Activated naive CD8-positive, alpha-beta T cell treated with anti-CD3 and anti-CD28 coated beads, Interleukin-2, amount 50 U/mL, for 24 hours (primary cell): ENCODE measurements at regions not wholly inside any gene's neighbourhood (a gene's known extent, or its start where the extent isn't known, plus 50 kb on each side); places are given as distances from the start of the nearest gene placed in this dataset.

Experiments used
- ATAC-seq: fragments of 150-1000 bp; cut with Tn5 transposase; one replicate; pipeline ENCODE4 v1.10.0; 2021
- DNase-seq: peaks from one replicate; pipeline ENCODE4 v3.0.0; 2021
- H3K27ac Mint-ChIP-seq: one replicate; pipeline ENCODE4 v1.8.0; 2021; ENCODE audit warnings: mild to moderate bottlenecking, mixed read lengths
- H3K27me3 Mint-ChIP-seq: one replicate; pipeline ENCODE4 v1.8.0; 2021; ENCODE audit warnings: mixed read lengths
- H3K36me3 Mint-ChIP-seq: one replicate; pipeline ENCODE4 v1.8.0; 2021; ENCODE audit warnings: low read depth, mixed read lengths
- H3K4me1 Mint-ChIP-seq: one replicate; pipeline ENCODE4 v1.8.0; 2021; ENCODE audit warnings: mixed read lengths
- H3K4me3 Mint-ChIP-seq: one replicate; pipeline ENCODE4 v1.8.0; 2021; ENCODE audit warnings: mild to moderate bottlenecking, moderate library complexity, mixed read lengths
- H3K9me3 Mint-ChIP-seq: one replicate; pipeline ENCODE4 v1.8.0; 2021; ENCODE audit warnings: mixed read lengths

DNA sequence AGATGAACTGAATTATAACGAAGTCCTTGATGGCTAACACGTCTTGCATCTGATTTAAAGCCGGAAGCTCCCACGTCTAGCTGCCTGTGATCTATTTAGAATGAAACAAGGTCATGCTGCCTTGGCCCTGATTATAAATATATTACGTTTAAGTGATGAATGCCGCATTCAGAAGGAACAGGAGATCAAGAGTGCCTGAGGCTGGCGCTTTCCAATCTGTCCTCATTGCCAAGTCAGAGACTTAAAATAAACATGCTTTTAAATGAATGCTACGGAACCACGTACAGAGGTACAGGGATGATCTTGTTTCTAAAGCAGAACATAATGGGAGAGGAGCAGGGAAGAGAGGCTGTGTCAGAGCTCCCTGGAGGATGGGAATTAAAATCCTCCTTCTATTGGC lies 292.8 kb downstream of the TLE1 start:
- no peak for ATAC-seq
- no peak overlapping the region for H3K4me3 Mint-ChIP-seq
- H3K4me1 Mint-ChIP-seq, result no peaks in the 10 kb centered on the region
- no peaks in the 10 kb centered on the region for H3K27me3 Mint-ChIP-seq
- peaks cover 12% of the 10 kb centered on the region for H3K9me3 Mint-ChIP-seq
- H3K36me3 Mint-ChIP-seq, result no peaks in the 10 kb centered on the region
- no peak overlapping the region for H3K27ac Mint-ChIP-seq
- no peak for DNase-seq

DNA sequence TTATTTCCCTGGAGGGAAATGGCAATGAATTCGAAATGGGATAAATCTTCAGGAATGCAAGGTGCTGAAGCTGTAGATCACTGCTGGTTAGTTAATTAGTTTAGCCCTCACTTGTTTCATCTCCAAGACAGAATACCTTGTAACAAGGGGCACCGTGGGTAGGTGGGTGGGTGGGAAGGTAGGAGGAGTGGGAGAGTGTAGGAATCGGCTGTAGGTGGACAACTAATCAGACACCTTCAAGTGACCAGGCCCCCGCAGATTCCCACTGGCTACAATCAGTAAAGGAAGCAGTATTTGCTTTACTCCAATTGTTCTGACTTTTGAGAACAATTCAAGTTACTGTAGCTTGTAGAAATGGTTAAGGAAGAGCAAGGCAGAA lies 293.7 kb downstream of the TLE1 start:
- Mint-ChIP-seq H3K4me3 (no peak overlapping the region), H3K9me3 (peaks cover 12% of the 10 kb centered on the region), H3K36me3 (no peaks in the 10 kb centered on the region), H3K27ac (no peak overlapping the region), H3K27me3 (no peaks in the 10 kb centered on the region), H3K4me1 (no peaks in the 10 kb centered on the region)
- DNase-seq (no peak), ATAC-seq (no peak)

DNA sequence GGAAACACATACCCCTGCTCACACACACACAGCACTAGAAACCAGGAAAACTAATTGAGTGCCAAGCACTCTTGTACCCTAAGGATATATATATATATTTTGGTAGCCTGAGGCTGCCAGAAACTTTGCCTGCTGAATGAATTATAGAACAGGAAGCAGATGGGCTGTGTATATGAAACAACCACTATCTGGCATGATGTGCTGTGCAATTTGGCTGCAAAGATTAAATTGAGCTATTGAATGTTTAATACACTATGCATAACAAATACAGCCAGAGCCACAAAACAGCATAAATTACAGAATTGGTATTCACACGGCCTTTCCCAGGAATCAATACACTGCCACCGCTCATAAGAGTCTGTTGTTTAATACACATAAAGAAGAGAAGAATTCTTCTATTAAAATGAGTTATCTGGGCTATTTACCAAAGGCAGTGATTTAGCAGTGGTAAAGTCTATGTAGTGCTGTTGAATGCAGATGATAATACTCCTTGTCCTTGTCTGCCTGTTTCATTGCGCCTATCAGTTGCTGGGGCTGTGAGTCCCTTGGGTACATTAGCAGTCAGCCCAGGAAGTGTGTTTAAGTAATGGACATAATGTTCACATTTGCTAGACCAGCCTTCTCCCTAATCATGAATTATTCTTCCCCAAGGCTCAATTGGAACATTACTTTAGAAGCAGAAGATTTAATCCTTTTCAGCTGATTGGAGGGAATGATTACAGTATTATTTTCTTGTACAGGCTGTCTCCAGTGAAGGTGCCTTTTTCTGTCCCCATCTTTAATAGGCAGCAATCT lies 294.3 kb downstream of the TLE1 start:
- peaks cover 12% of the 10 kb centered on the region for H3K9me3 Mint-ChIP-seq
- H3K27ac Mint-ChIP-seq, result no peak overlapping the region
- ATAC-seq (no peak), DNase-seq (no peak)
- H3K4me1 Mint-ChIP-seq, result no peaks in the 10 kb centered on the region
- no peak overlapping the region for H3K4me3 Mint-ChIP-seq
- H3K36me3 Mint-ChIP-seq, result no peaks in the 10 kb centered on the region
- H3K27me3 Mint-ChIP-seq, result no peaks in the 10 kb centered on the region

DNA sequence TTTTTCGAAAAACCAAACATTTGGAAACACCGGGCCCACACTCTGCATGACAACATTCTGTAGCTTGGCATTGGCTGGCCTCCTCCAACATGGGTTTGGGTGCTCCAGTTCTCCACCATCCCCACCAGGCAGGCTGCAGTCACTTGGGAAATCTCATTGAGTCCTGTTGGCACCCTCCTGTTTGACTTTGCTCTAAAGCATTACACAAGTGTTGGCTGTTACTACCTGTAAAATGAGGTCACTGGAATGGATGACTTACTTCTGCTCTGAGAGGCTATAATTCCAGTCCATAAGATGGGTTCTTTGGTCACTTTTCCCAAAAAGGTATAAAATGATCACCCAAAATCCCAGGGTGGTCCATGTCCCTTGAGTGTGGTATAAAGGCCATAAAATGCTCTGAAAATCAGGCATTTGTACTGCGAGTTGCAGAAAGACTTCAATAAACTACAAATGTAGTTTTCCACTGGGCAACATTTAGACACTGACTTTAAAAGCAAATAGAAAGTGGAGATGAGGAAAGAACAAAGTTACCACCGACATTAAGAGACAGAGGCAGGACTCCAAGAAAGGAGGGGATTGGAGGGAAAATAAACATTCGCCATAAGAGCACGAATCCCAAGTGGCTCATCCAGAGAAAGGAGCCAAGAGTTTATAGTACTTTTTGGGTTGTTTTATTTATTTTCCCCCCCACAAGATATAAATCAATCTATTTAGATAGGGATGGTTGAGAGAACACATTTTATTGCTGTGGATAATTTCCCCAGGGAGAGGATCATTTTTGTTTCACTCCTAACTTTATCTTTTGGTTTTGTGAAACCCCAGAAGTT lies 295.1 kb downstream of the TLE1 start:
- Mint-ChIP-seq H3K27ac (no peak overlapping the region), H3K4me1 (no peaks in the 10 kb centered on the region), H3K4me3 (no peak overlapping the region), H3K36me3 (no peaks in the 10 kb centered on the region), H3K27me3 (no peaks in the 10 kb centered on the region), H3K9me3 (peaks cover 7% of the 10 kb centered on the region)
- DNase-seq (no peak), ATAC-seq (no peak)

DNA sequence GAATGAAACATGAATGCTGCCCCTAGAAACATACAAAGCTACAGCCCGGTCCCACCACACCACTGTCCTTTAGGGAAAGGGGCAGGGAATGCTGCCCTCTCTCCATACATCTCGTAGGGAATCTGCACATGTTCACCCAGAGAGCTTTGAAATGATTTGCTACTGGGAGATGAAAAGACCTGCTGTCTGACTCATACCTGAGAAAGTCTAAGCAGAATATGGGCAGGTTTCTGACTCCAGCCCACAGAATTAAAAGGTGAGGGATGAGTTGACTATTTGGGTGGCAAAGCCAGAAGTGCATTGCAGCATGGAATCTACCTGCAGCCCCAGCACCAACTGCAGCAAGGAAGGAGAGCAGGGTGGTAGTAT lies 297.9 kb downstream of the TLE1 start:
- DNase-seq (no peak), ATAC-seq (no peak)
- Mint-ChIP-seq H3K4me3 (no peak overlapping the region), H3K27ac (no peak overlapping the region), H3K27me3 (no peaks in the 10 kb centered on the region), H3K4me1 (no peaks in the 10 kb centered on the region), H3K9me3 (peaks cover 3% of the 10 kb centered on the region), H3K36me3 (no peaks in the 10 kb centered on the region)

DNA sequence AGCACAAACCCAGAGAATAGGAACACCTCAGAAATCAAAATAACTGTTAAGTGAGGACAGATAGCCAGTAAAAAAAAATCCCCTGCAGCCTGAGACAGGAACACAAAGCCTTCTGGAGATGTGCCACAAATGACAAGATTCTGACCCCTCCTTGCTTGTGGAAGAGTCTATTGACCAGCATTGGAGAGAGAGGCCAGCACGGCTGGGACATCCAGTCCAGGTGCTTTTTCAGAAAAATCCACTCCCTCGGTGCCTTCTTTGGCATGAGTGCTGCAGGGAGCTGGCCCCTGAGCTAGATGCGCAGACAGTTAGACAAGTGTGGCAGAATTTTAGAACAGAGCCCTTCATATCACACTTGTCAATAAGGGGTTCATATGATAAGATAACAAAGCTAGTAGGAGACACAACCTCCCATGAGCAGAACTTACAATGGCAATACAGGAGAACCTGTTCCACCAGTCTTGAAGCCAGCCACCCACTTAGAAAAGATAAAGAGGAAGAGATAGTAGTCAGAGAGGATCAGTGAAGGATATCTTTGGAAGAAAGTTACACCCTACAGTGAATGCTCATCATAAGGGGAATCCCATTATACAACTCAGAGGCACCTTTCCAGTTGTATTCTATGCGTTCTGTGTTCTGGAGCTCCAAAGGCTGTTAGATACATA lies 298.4 kb downstream of the TLE1 start:
- Mint-ChIP-seq H3K9me3 (peaks cover 3% of the 10 kb centered on the region), H3K27ac (no peak overlapping the region), H3K4me3 (no peak overlapping the region), H3K36me3 (no peaks in the 10 kb centered on the region), H3K4me1 (no peaks in the 10 kb centered on the region), H3K27me3 (peaks cover 2% of the 10 kb centered on the region)
- DNase-seq (no peak), ATAC-seq (no peak)

DNA sequence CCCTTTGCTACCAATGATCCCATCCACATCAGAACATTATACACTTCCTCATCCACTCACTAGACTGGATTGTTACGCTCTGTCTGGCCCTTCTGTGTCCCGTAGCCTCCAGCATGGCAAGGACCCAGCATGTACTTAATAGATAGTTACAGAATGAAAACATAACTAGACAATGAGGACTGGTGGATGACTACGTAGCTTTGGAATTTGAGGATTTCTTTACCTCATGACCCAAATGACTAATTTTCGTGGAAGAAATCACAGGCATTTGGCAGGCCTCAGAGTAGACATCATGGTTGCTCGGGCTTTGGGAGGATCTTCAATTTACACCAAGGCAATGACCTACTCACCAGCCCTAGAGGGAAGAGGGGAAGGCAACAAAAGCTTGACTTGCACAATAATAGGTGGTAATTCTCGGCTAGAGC lies 299.8 kb downstream of the TLE1 start:
- H3K27me3 Mint-ChIP-seq, result peaks cover 2% of the 10 kb centered on the region
- H3K36me3 Mint-ChIP-seq, result no peaks in the 10 kb centered on the region
- no peak for ATAC-seq
- H3K27ac Mint-ChIP-seq, result no peak overlapping the region
- H3K4me1 Mint-ChIP-seq, result no peaks in the 10 kb centered on the region
- DNase-seq, result no peak
- H3K9me3 Mint-ChIP-seq, result peaks cover 3% of the 10 kb centered on the region
- H3K4me3 Mint-ChIP-seq, result no peak overlapping the region

DNA sequence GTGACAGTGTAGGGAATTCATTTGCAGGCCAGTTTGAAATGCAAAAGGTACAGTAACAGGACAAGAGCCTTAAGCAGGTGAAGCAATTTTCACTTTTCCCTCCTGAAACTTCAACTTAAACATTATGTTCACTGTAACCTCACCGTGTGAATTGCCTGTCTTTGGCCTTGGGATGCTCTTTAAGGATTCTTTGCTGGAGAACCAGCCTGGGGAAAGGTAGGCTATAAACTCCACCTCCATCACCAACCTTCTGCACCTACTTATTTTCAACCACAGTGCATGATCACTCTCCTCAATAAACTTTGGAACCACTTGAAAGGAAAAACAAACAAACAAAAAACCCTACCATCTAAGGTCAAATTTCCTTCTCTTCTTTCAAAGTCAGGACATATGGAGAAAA lies 300.5 kb downstream of the TLE1 start:
- Mint-ChIP-seq H3K4me1 (no peaks in the 10 kb centered on the region), H3K27ac (no peak overlapping the region), H3K9me3 (peaks cover 3% of the 10 kb centered on the region), H3K27me3 (peaks cover 2% of the 10 kb centered on the region), H3K36me3 (no peaks in the 10 kb centered on the region), H3K4me3 (no peak overlapping the region)
- no peak for ATAC-seq
- no peak for DNase-seq

DNA sequence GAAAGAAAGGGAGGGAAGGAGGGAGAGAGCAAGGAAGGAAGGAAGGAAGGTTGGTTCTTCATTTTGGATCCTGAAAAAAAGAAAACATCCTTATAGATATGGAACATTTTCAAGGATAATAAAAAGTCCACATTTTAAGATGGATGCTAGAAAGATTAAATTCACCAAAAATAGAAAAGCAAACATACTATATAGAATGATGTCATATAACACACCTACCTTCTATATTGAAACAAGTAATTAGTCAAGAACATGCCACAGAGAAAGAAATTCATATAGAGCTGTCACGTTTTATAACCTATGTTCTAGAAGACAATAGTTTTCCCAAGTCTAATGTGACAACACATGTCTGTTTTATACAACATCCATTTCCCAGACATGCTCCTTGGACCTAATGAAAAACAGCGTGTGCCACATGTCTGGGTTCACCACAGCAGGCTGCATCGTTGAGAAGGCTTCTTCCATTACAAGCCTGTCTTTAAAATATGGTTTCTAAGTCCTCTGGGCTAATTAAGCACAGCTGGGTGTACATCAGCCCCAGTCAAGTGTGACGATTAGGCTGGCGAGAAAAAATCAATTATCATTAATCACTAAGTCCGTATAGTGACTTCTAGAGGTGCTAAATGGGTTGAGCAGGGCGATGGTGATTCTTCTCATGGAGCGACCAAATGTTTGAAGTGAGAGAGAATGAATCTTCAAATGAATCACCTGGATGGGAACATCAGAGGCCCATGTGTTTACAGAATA lies 301.8 kb downstream of the TLE1 start:
- Mint-ChIP-seq H3K27me3 (peaks cover 2% of the 10 kb centered on the region), H3K4me3 (no peak overlapping the region), H3K9me3 (peaks cover 2% of the 10 kb centered on the region), H3K27ac (no peak overlapping the region), H3K36me3 (no peaks in the 10 kb centered on the region), H3K4me1 (no peaks in the 10 kb centered on the region)
- ATAC-seq (no peak), DNase-seq (no peak)

DNA sequence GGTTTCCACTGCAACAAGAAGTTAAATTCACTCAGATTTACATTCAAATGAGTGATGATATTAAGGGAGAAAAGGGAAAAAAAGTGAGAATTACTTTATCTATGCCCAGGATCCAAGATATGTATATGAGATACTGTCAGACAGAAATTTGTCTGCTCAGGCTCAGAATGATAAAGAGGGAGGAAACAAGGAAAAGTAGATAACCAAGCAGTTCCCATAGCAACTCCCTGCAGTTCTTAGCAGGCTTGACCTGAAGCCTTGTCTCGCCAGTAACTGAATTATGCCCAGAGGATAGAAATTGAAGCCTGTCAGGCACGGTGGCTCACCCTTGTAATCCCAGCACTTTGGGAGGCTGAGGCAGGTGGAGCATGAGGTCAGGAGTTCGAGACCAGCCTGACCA lies 304.4 kb downstream of the TLE1 start:
- H3K4me1 Mint-ChIP-seq, result no peaks in the 10 kb centered on the region
- ATAC-seq (no peak), DNase-seq (no peak)
- H3K27ac Mint-ChIP-seq, result no peak overlapping the region
- no peak overlapping the region for H3K4me3 Mint-ChIP-seq
- H3K9me3 Mint-ChIP-seq, result no peaks in the 10 kb centered on the region
- H3K36me3 Mint-ChIP-seq, result no peaks in the 10 kb centered on the region
- peaks cover 2% of the 10 kb centered on the region for H3K27me3 Mint-ChIP-seq

DNA sequence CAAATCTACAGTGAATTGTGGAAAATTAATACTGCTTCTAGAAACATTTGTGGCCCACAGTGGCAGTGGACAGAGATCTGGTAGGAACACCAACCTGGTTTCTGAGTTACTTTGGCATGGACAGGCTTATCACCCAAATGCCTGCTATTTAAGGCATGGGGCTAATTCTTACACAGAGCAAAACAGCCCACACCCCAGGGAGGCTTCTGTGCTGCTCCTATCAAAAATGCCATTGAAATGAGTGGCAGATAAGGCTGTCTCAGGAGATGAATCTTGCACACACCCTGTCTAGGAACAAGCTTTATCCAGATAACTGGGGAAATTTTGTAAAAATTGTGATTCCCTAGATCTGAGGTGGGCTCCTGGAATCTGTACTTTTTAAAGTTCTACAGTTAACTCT lies 307.1 kb downstream of the TLE1 start:
- no peaks in the 10 kb centered on the region for H3K9me3 Mint-ChIP-seq
- H3K36me3 Mint-ChIP-seq, result no peaks in the 10 kb centered on the region
- no peaks in the 10 kb centered on the region for H3K4me1 Mint-ChIP-seq
- no peak for DNase-seq
- peaks cover 2% of the 10 kb centered on the region for H3K27me3 Mint-ChIP-seq
- H3K27ac Mint-ChIP-seq, result no peak overlapping the region
- ATAC-seq, result no peak
- no peak overlapping the region for H3K4me3 Mint-ChIP-seq

DNA sequence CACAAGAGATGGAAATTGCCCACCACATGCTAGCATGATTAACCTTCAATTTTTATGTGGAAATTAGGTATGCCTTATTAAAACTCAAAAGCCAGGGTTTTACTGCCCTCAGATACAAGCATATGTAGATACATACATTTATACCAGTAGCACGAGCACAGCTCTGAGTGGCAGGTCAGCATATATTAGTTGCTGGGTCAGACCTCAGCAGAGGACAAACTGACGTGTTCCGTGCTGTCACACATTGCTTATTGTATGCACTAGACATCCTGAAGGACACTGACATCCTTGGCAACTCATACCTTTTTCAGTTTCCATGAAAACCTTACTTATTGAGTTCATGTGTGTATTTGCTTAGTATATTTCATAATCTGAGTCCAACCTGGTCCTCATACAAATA lies 307.7 kb downstream of the TLE1 start:
- Mint-ChIP-seq H3K9me3 (no peaks in the 10 kb centered on the region), H3K27me3 (peaks cover 2% of the 10 kb centered on the region), H3K4me1 (no peaks in the 10 kb centered on the region), H3K27ac (no peak overlapping the region), H3K4me3 (no peak overlapping the region), H3K36me3 (no peaks in the 10 kb centered on the region)
- no peak for ATAC-seq
- no peak for DNase-seq

DNA sequence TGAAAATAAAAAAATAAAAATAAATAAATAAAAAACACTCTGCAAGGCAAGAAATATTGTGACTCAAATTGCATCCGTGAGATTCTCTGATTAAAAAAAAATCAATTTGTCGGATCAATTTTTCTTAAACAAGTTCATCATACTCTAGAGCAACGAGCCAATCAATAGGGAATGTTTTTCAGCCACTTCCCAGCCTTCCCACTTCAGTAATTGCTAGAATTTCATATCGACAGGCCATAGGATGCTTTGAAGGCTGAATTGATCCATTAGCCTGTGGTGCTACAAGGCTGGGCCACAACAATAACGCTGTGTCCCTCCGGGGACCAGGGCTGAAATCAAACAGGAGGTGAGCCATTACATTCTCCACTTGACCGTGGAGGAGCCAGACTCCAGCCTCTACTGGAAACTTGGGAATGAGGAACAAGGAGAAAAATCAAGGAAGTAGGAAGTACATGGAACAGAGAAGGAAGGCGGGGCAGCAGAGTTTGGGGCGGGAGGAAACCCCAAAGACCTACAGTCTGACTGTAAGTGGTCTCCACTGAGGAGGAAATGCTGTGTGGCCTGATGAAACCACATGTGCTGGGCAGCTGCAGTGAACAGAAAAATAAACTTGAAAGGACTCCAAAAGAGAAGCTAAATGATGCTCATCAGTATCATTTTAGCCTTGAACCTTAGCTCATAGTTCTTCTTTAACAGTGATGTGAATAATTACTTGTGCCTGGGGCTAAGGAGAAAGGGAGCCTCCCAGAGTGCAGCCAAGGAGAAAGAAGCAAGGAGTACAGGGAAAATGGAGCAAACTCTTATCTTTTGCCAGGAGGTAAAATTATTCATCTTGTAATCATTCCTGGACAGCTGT lies 308.6 kb downstream of the TLE1 start:
- no peaks in the 10 kb centered on the region for H3K27me3 Mint-ChIP-seq
- H3K27ac Mint-ChIP-seq, result no peak overlapping the region
- no peaks in the 10 kb centered on the region for H3K9me3 Mint-ChIP-seq
- ATAC-seq, result no peak
- no peak overlapping the region for H3K4me3 Mint-ChIP-seq
- no peaks in the 10 kb centered on the region for H3K4me1 Mint-ChIP-seq
- no peak for DNase-seq
- no peaks in the 10 kb centered on the region for H3K36me3 Mint-ChIP-seq

DNA sequence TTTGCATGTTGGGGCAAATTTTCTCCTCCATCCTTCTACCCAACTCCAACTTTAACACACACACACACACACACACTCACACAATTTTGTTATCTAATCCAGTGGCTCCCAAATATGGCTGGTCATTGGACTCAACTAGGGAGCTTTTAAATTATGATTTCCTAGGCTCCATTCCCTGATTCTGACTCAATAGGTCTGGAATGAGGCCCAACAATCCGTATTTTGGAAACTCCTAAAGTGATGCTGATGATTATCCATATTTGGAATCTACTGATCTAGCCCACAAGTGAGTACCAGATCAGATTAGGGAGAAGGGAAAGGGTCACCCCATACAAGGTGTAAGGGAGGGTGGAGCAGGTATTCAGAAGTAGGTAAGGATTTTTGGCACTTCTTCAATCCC lies 309.7 kb downstream of the TLE1 start:
- H3K27ac Mint-ChIP-seq, result no peak overlapping the region
- DNase-seq (no peak), ATAC-seq (no peak)
- H3K4me3 Mint-ChIP-seq, result no peak overlapping the region
- no peaks in the 10 kb centered on the region for H3K4me1 Mint-ChIP-seq
- H3K9me3 Mint-ChIP-seq, result no peaks in the 10 kb centered on the region
- no peaks in the 10 kb centered on the region for H3K36me3 Mint-ChIP-seq
- H3K27me3 Mint-ChIP-seq, result no peaks in the 10 kb centered on the region
